Lung (tissue), 11 donors: ENCODE measurements at regions not wholly inside any gene's neighbourhood (a gene's known extent, or its start where the extent isn't known, plus 50 kb on each side); places are given as distances from the start of the nearest gene placed in this dataset.
"Not testable (repeated sequence)": the region's sequence is repeated elsewhere in the genome, so short reads cannot be mapped to it uniquely, and the experiment has no call there.

ENCODE experiments used
- ATAC-seq: fragments of 200-7000 bp; cut with Tn5 transposase; one replicate; pipeline ENCODE4 v1.9.1; 2020; ENCODE audit warnings: moderate number of reproducible peaks; ENCODE audit not compliant: insufficient read depth, low FRiP score
- DNase-seq, 3 donors: peaks; one replicate each; pipeline ENCODE4 v3.0.0-alpha.2; 2013 to 2017
- H3K27ac ChIP-seq, 2 donors: one replicate each; pipeline ENCODE4 v1.5.1; 2013; ENCODE audit warnings: mild to moderate bottlenecking in 2 of 2, moderate library complexity in 2 of 2, control low read depth in 1 of 2, inconsistent platforms in 1 of 2, low read depth in 1 of 2, low read length in 1 of 2
- H3K27me3 ChIP-seq, 3 donors: one replicate each; pipeline ENCODE4 v1.5.1; 2013; ENCODE audit warnings: low read length in 2 of 3; ENCODE audit not compliant: control insufficient read depth in 3 of 3, insufficient read depth in 3 of 3
- H3K36me3 ChIP-seq, 4 donors: one replicate each; pipeline ENCODE4 v1.5.1; 2013; ENCODE audit warnings: low read length in 4 of 4, mild to moderate bottlenecking in 1 of 4, moderate library complexity in 1 of 4; ENCODE audit not compliant: control insufficient read depth in 4 of 4, insufficient read depth in 4 of 4
- H3K4me1 ChIP-seq, 5 donors: one replicate each; pipeline ENCODE4 v1.5.1; 2013; ENCODE audit warnings: low read length in 5 of 5, mild to moderate bottlenecking in 2 of 5, moderate library complexity in 1 of 5; ENCODE audit not compliant: control insufficient read depth in 5 of 5, insufficient read depth in 5 of 5
- H3K4me3 ChIP-seq: one replicate; pipeline ENCODE4 v1.5.1; 2013; ENCODE audit warnings: mild to moderate bottlenecking, control low read depth, moderate library complexity
- H3K9ac ChIP-seq, 2 donors: one replicate each; pipeline ENCODE4 v1.5.1; 2013; ENCODE audit warnings: low read length in 2 of 2, control low read depth in 1 of 2; ENCODE audit not compliant: insufficient read depth in 1 of 2
- H3K9me3 ChIP-seq, 4 donors: one replicate each; pipeline ENCODE4 v1.5.1; 2013; ENCODE audit warnings: low read length in 3 of 4, mild to moderate bottlenecking in 1 of 4, moderate library complexity in 1 of 4; ENCODE audit not compliant: control insufficient read depth in 4 of 4, insufficient read depth in 3 of 4
- WGBS, 2 donors: extraction: QIAGEN DNeasy Blood & Tissue Kit; methylation state at CpG; one replicate each; pipeline ENCODE4 v1.1.7; 2013; 5-methylcytosine and 5-hydroxymethylcytosine counted together
- TF ChIP-seq, protein P1 (sequence below): IDR thresholded peaks from 2 replicates; pipeline ENCODE4 v1.5.1; 2012; ENCODE audit warnings: mild to moderate bottlenecking; ENCODE audit errors: control extremely low read depth, extremely low read depth
- donor health status: control.
- donor health status: control.
- donor health status: Bipolar disorder and iron deficiency.
- donor health status: healthy.
- donor health status: DM: yes; HTN: yes; CAD: no.

GRCh38 chr1:45263132-45263531 is 56.7 kb upstream of the ZSWIM5 start:
- Histone ChIP-seq H3K9me3 (peaks cover 0 to 10% (median 6%) of the 10 kb centered on the region in 4 donors), H3K4me3 (no peak overlapping the region), H3K27me3 (no peaks in the 10 kb centered on the region), H3K9ac (no peak overlapping the region), H3K27ac (no peak overlapping the region), H3K4me1 (no peaks in the 10 kb centered on the region), H3K36me3 (no peaks in the 10 kb centered on the region)
- TF ChIP-seq, protein P1, sequence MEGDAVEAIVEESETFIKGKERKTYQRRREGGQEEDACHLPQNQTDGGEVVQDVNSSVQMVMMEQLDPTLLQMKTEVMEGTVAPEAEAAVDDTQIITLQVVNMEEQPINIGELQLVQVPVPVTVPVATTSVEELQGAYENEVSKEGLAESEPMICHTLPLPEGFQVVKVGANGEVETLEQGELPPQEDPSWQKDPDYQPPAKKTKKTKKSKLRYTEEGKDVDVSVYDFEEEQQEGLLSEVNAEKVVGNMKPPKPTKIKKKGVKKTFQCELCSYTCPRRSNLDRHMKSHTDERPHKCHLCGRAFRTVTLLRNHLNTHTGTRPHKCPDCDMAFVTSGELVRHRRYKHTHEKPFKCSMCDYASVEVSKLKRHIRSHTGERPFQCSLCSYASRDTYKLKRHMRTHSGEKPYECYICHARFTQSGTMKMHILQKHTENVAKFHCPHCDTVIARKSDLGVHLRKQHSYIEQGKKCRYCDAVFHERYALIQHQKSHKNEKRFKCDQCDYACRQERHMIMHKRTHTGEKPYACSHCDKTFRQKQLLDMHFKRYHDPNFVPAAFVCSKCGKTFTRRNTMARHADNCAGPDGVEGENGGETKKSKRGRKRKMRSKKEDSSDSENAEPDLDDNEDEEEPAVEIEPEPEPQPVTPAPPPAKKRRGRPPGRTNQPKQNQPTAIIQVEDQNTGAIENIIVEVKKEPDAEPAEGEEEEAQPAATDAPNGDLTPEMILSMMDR: no peak
- no peak for DNase-seq
- ATAC-seq: no peak
- 70 to 85% methylated on average over 4 of the region's 4 CpGs for WGBS, 2 donors

DNA sequence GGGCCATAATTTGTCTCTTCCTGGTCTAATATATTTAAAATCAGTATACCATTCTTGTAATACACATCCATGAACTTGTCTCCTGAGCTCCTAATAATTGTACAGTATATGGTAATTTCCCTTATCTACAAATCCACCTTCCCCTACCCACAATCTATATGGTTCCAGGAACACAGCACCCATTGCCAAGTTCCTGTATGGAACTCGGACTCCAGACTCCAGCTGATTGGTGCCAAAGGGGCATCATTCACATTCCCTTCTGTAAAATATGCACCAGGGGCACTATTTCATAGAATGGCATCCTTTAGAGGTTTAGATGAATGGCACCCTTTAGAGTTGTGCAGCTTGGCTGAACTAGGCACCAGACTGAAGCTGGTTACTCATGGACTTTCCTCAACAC is 58.8 kb upstream of the ZSWIM5 start:
- H3K9me3 ChIP-seq: peaks cover 0 to 5% (median 1%) of the 10 kb centered on the region in 4 donors
- no peak overlapping the region for H3K4me3 ChIP-seq
- TF ChIP-seq, protein P1: no peak
- no peak for DNase-seq
- H3K36me3 ChIP-seq: no peaks in the 10 kb centered on the region
- no peaks in the 10 kb centered on the region for H3K27me3 ChIP-seq
- no peaks in the 10 kb centered on the region for H3K4me1 ChIP-seq
- no peak overlapping the region for H3K9ac ChIP-seq
- no peak for ATAC-seq
- 83% methylated on average over 1 of the region's 1 CpG for WGBS, 2 donors
- H3K27ac ChIP-seq: no peak overlapping the region

- peak overlapping the region in 1 of 2 donors; percentile 57 for H3K27ac ChIP-seq
- H3K9me3 ChIP-seq: peaks cover 0 to 4% (median 1%) of the 10 kb centered on the region in 4 donors
- no peak overlapping the region for H3K9ac ChIP-seq
- TF ChIP-seq, protein P1: no peak
- 44 to 59% methylated on average over 7 of the region's 7 CpGs for WGBS, 2 donors
- DNase-seq (peak in 1 of 3 donors; percentile 16), ATAC-seq (peak; percentile 19)
- no peak overlapping the region for H3K4me3 ChIP-seq
- no peaks in the 10 kb centered on the region for H3K4me1 ChIP-seq
- H3K27me3 ChIP-seq: no peaks in the 10 kb centered on the region
- H3K36me3 ChIP-seq: no peaks in the 10 kb centered on the region
Measured at GRCh38 chr1:45266151-45266801, 59.9 kb upstream of the ZSWIM5 start.

DNA sequence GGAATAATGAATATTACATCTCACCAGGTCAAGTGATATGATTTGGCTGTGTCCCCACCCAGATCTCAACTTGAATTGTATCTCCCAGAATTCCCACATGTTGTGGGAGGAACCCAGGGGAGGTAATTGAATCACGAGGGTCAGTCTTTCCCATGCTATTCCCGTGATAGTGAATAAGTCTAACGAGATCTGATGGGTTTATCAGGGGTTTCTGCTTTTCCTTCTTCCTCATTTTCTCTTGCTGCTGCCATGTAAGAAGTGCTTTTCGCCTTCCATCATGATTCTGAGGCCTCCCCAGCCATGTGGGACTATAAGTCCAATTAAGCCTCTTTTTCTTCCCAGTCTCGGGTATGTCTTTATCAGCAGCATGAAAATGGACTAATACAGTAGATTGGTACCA is 58.4 kb upstream of the HPDL start:
- H3K4me1 ChIP-seq, H3K36me3 ChIP-seq, ATAC-seq, H3K9me3 ChIP-seq, DNase-seq, H3K27ac ChIP-seq, H3K27me3 ChIP-seq, H3K4me3 ChIP-seq, H3K9ac ChIP-seq: not testable (repeated sequence)
- WGBS, 2 donors: 80 to 92% methylated on average over 5 of the region's 5 CpGs

DNA sequence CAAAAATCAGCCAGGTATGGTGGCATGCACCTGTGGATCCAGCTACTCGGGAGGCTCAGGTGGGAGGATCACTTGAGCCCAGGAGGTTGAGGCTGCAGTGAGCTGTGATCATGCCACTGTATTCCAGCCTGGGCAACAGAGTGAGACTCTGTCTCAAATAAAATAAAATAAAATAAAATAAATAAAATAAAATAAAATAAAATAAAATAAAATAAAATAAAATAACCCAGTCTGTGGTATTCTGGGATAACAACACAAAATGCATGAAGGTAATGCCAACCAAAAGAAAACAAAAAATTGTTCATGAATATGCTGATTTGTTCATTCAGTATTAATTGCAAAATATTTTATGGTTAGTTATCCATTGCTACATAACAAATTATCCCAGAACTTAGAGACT is 54.4 kb upstream of the HPDL start:
- not testable (repeated sequence) for H3K4me1 ChIP-seq, ATAC-seq, H3K9ac ChIP-seq, H3K27ac ChIP-seq, H3K27me3 ChIP-seq, DNase-seq, H3K9me3 ChIP-seq, H3K4me3 ChIP-seq, H3K36me3 ChIP-seq
- WGBS, 2 donors: 93 to 96% methylated on average over 1 of the region's 1 CpG
